Vagina (tissue), 2 donors: ENCODE measurements at regions not wholly inside any gene's neighbourhood (a gene's known extent, or its start where the extent isn't known, plus 50 kb on each side); places are given as distances from the start of the nearest gene placed in this dataset.

Experiments used
- DNase-seq, 2 donors: peaks; one replicate each; pipeline ENCODE4 v3.0.0-alpha.2; 2017; ENCODE audit errors: extremely low spot score in 2 of 2
- H3K27ac ChIP-seq: fragments of 200-600 bp; sonication (generic); one replicate; pipeline ENCODE4 v1.5.1; 2019
- H3K27me3 ChIP-seq: fragments of 200-600 bp; sonication (generic); one replicate; pipeline ENCODE4 v1.5.1; 2019
- H3K36me3 ChIP-seq, 2 donors: fragments of 200-600 bp; sonication (generic); one replicate each; pipeline ENCODE4 v1.5.1; 2017 to 2019
- H3K4me1 ChIP-seq: fragments of 200-600 bp; sonication (generic); one replicate; pipeline ENCODE4 v1.5.1; 2019
- H3K4me3 ChIP-seq, 2 donors: fragments of 200-600 bp; sonication (generic); 1 replicate in 1 of 2; 2 replicates in 1 of 2; pipeline ENCODE4 v1.5.1; 2016 to 2019
- H3K9me3 ChIP-seq: fragments of 200-600 bp; sonication (generic); one replicate; pipeline ENCODE4 v1.5.1; 2019
- CTCF ChIP-seq, 3 experiments: fragments of 450-650 bp in 2 of 3; fragments of 200-600 bp in 1 of 3; sonication (generic) in 1 of 3; IDR thresholded peaks; one replicate each; pipeline ENCODE4 v1.5.1; 2017 to 2019; ENCODE audit warnings: antibody characterized with exemption in 3 of 3, mild to moderate bottlenecking in 2 of 3, moderate library complexity in 2 of 3
- POLR2A ChIP-seq, 2 donors: fragments of 450-650 bp; IDR thresholded peaks; one replicate each; pipeline ENCODE4 v1.6.1; 2017; ENCODE audit warnings: antibody characterized with exemption in 2 of 2, mild to moderate bottlenecking in 2 of 2, moderate library complexity in 2 of 2
- POLR2AphosphoS5 ChIP-seq, 2 donors: sonication (generic); formaldehyde crosslinking; IDR thresholded peaks; one replicate each; pipeline ENCODE4 v1.9.0; 2017; ENCODE audit warnings: antibody characterized with exemption in 2 of 2, mild to moderate bottlenecking in 2 of 2, low read depth in 1 of 2; ENCODE audit not compliant: insufficient read depth in 1 of 2
- intact Hi-C: fragments of 100-400 bp; cut with DNase I; formaldehyde crosslinking; loops from one replicate; pipeline ENCODE4 v1.15.1; 2023

GRCh38 chr3:115332998-115333397 is 185.9 kb upstream of the ZBTB20 start:
- intact Hi-C loops: no loop called here
- no peaks in the 10 kb centered on the region for H3K9me3 ChIP-seq

GRCh38 chr3:115336836-115337235 is 189.7 kb upstream of the ZBTB20 start:
- Histone ChIP-seq H3K27ac (no peak overlapping the region), H3K4me1 (no peaks in the 10 kb centered on the region), H3K27me3 (no peaks in the 10 kb centered on the region), H3K36me3 (no peaks in the 10 kb centered on the region), H3K9me3 (no peaks in the 10 kb centered on the region), H3K4me3 (no peak overlapping the region)
- no peak for DNase-seq
- intact Hi-C loops: no loop called here
- TF ChIP-seq POLR2AphosphoS5 (IDR thresholded peaks at IDR 0.05; ENCODE audit: insufficient read depth in 1 of 2, low read depth in 1 of 2) (no peak), CTCF (IDR thresholded peaks at IDR 0.05) (no peak), POLR2A (IDR thresholded peaks at IDR 0.05) (no peak)

More at GRCh38 chr3:115332998-115333397, 185.9 kb upstream of the ZBTB20 start:
- Histone ChIP-seq H3K27ac (no peak overlapping the region), H3K27me3 (no peaks in the 10 kb centered on the region), H3K4me3 (no peak overlapping the region), H3K36me3 (no peaks in the 10 kb centered on the region), H3K4me1 (no peaks in the 10 kb centered on the region)
- no peak for DNase-seq
- TF ChIP-seq POLR2AphosphoS5 (IDR thresholded peaks at IDR 0.05; ENCODE audit: insufficient read depth in 1 of 2, low read depth in 1 of 2) (no peak), CTCF (IDR thresholded peaks at IDR 0.05) (no peak), POLR2A (IDR thresholded peaks at IDR 0.05) (no peak)

- no peaks in the 10 kb centered on the region for H3K36me3 ChIP-seq
- H3K4me1 ChIP-seq: no peaks in the 10 kb centered on the region
- TF ChIP-seq CTCF (IDR thresholded peaks at IDR 0.05) (no peak), POLR2A (IDR thresholded peaks at IDR 0.05) (no peak), POLR2AphosphoS5 (IDR thresholded peaks at IDR 0.05; ENCODE audit: insufficient read depth in 1 of 2, low read depth in 1 of 2) (no peak)
- no peak overlapping the region for H3K27ac ChIP-seq
- DNase-seq: no peak
- H3K9me3 ChIP-seq: no peaks in the 10 kb centered on the region
- H3K27me3 ChIP-seq: no peaks in the 10 kb centered on the region
- intact Hi-C loops: no loop called here
- no peak overlapping the region for H3K4me3 ChIP-seq
Observed at GRCh38 chr3:115340586-115340985, 193.5 kb upstream of the ZBTB20 start.

GRCh38 chr3:115341208-115341607 is 194.1 kb upstream of the ZBTB20 start:
- Histone ChIP-seq H3K4me1 (no peaks in the 10 kb centered on the region), H3K27me3 (no peaks in the 10 kb centered on the region), H3K36me3 (no peaks in the 10 kb centered on the region), H3K4me3 (no peak overlapping the region), H3K27ac (no peak overlapping the region), H3K9me3 (no peaks in the 10 kb centered on the region)
- intact Hi-C loops: no loop called here
- DNase-seq: no peak
- no peak for TF ChIP-seq CTCF (IDR thresholded peaks at IDR 0.05)
- no peak for TF ChIP-seq POLR2A (IDR thresholded peaks at IDR 0.05)
- TF ChIP-seq POLR2AphosphoS5 (IDR thresholded peaks at IDR 0.05; ENCODE audit: insufficient read depth in 1 of 2, low read depth in 1 of 2): no peak

- H3K36me3 ChIP-seq: no peaks in the 10 kb centered on the region
- no peak overlapping the region for H3K27ac ChIP-seq
- H3K27me3 ChIP-seq: no peaks in the 10 kb centered on the region
- TF ChIP-seq POLR2A (IDR thresholded peaks at IDR 0.05) (no peak), POLR2AphosphoS5 (IDR thresholded peaks at IDR 0.05; ENCODE audit: insufficient read depth in 1 of 2, low read depth in 1 of 2) (no peak), CTCF (IDR thresholded peaks at IDR 0.05) (no peak)
- no peak overlapping the region for H3K4me3 ChIP-seq
- H3K9me3 ChIP-seq: no peaks in the 10 kb centered on the region
- intact Hi-C loops: no loop called here
- DNase-seq: no peak
- no peaks in the 10 kb centered on the region for H3K4me1 ChIP-seq
Observed at GRCh38 chr3:115347737-115348136, 200.6 kb upstream of the ZBTB20 start.
